ENCODE measurements at regions not wholly inside any gene's neighbourhood (a gene's known extent, or its start where the extent isn't known, plus 50 kb on each side); places are given as distances from the start of the nearest gene placed in this dataset.
A peak's percentile ranks its signal among the peaks of the same experiment; 100 is the strongest.

- ATAC-seq (peak; percentile 17 to 18; a peak in 5 of 6 replicates), DNase-seq (ENCODE audit: low read depth in 1 of 2, low spot score in 1 of 2) (peak; percentile 76 to 80), FAIRE-seq (no peak)
- Histone ChIP-seq H3K9me3 (no peaks in the 10 kb centered on the region), H3K4me1 (peaks cover 79% of the 10 kb centered on the region), H3K27ac (peak overlapping the region; percentile 85 to 90), H3K4me2 (peak overlapping the region; percentile 81), H3K4me3 (peak overlapping the region; percentile 10; the same call in 2 of the 3 replicates)
- 63% methylated on average over 24 of the region's 26 CpGs for WGBS (ENCODE audit: missing lambda C conversion rate)
- CTCF ChIA-PET = interaction anchor here (1.0 to 1.9 kb wide), 8 partner anchors 9 to 94 kb away, joined by 3 to 7 read pairs (median 4); no protein-coding TSS in a partner anchor
- POLR2A ChIA-PET = interaction anchor here (0.5 to 1.6 kb wide), 2 partner anchors 317 to 324 kb away, joined by 3 to 4 read pairs; partner anchors contain the start of gene SOX9
- TF ChIP-seq RAD21 (conservative IDR thresholded peaks at IDR 0.05 in 1 of 2, IDR thresholded peaks at IDR 0.05 in 1 of 2) (peak in 1 of 2 experiments; percentile 12; a peak in 1 of 5 replicates), ELK1 (IDR thresholded peaks at IDR 0.05; ENCODE audit: low read depth, low read length) (no peak), CHD4 (IDR thresholded peaks at IDR 0.05; ENCODE audit: borderline replicate concordance) (no peak), HOXB13 (CRISPR knock-in tag; IDR thresholded peaks at IDR 0.05; ENCODE audit: low read depth) (no peak), CHD2 (IDR thresholded peaks at IDR 0.05; ENCODE audit: low read length, partially characterized antibody) (no peak), ZSCAN20 (CRISPR knock-in tag; IDR thresholded peaks at IDR 0.05) (no peak), PHF8 (IDR thresholded peaks at IDR 0.05; ENCODE audit: borderline replicate concordance, low read depth) (no peak), CTCF (IDR thresholded peaks at IDR 0.05) (no peak), REST (IDR thresholded peaks at IDR 0.05) (no peak), POLR2A (IDR thresholded peaks at IDR 0.05; ENCODE audit: low read length) (no peak), USF2 (IDR thresholded peaks at IDR 0.05) (no peak), HDAC2 (IDR thresholded peaks at IDR 0.05) (no peak), POLR2AphosphoS2 (conservative IDR thresholded peaks at IDR 0.05; ENCODE audit: low read length) (no peak), TP53 (CRISPR knock-in tag; IDR thresholded peaks at IDR 0.05) (no peak), HEYL (CRISPR knock-in tag; IDR thresholded peaks at IDR 0.05) (0 out of 2 replicates have a peak, but pooled peaks have one; percentile 54), MAZ (IDR thresholded peaks at IDR 0.05; ENCODE audit: borderline replicate concordance, low read depth, low read length) (no peak), RNF2 (IDR thresholded peaks at IDR 0.05; ENCODE audit: borderline replicate concordance, low read depth) (no peak), CEBPB (IDR thresholded peaks at IDR 0.05) (no peak), HES2 (IDR thresholded peaks at IDR 0.05) (no peak), KDM5A (IDR thresholded peaks at IDR 0.05) (no peak), EP300 (IDR thresholded peaks at IDR 0.05) (0 out of 5 replicates have a peak, but pooled peaks of 1 of the 2 experiments have one; percentile 14), JUNB (IDR thresholded peaks at IDR 0.05) (no peak), RCOR1 (IDR thresholded peaks at IDR 0.05; ENCODE audit: low read depth, low read length) (no peak), HMGXB4 (CRISPR knock-in tag; IDR thresholded peaks at IDR 0.05; ENCODE audit: borderline replicate concordance) (no peak), NPAS2 (CRISPR knock-in tag; IDR thresholded peaks at IDR 0.05; ENCODE audit: borderline replicate concordance) (no peak), NR3C1 (IDR thresholded peaks at IDR 0.05) (no peak), PBX3 (IDR thresholded peaks at IDR 0.05) (no peak), CBX2 (IDR thresholded peaks at IDR 0.05; ENCODE audit: borderline replicate concordance, low read depth) (no peak)
These were observed 324.5 kb downstream of the SOX9 start for GRCh38 chr17:72445055-72445991.
